Osteoblast (primary cell): ENCODE measurements at regions not wholly inside any gene's neighbourhood (a gene's known extent, or its start where the extent isn't known, plus 50 kb on each side); places are given as distances from the start of the nearest gene placed in this dataset.

Source experiments
- DNase-seq: peaks from one replicate; pipeline ENCODE4 v3.0.0; 2011; ENCODE audit warnings: low spot score, mixed read lengths; ENCODE audit not compliant: insufficient read length; ENCODE audit errors: missing footprints
- H2AFZ ChIP-seq: 2 replicates; pipeline ENCODE4 v1.6.0; 2011; ENCODE audit warnings: mild to moderate bottlenecking, low read length
- H3K27ac ChIP-seq: 2 replicates; pipeline ENCODE4 v1.5.1; 2011; ENCODE audit warnings: mild to moderate bottlenecking, low read depth, low read length, moderate library complexity
- H3K27me3 ChIP-seq: 2 replicates; pipeline ENCODE4 v1.6.0; 2012; ENCODE audit warnings: mild to moderate bottlenecking, control low read depth, inconsistent platforms, low read length, moderate library complexity; ENCODE audit not compliant: insufficient read depth
- H3K36me3 ChIP-seq: 2 replicates; pipeline ENCODE4 v1.5.1; 2011; ENCODE audit warnings: mild to moderate bottlenecking, low read length, control low read depth, moderate library complexity; ENCODE audit not compliant: insufficient read depth
- H3K4me1 ChIP-seq: 2 replicates; pipeline ENCODE4 v1.5.1; 2011; ENCODE audit warnings: mild to moderate bottlenecking, low read length, control low read depth, moderate library complexity; ENCODE audit not compliant: insufficient read depth
- H3K4me2 ChIP-seq: 2 replicates; pipeline ENCODE4 v1.6.0; 2011; ENCODE audit warnings: mild to moderate bottlenecking, low read length; ENCODE audit not compliant: insufficient read depth
- H3K4me3 ChIP-seq: fragments of 200-600 bp; sonication (generic); 3 replicates; pipeline ENCODE4 v1.5.1; 2012; ENCODE audit warnings: mild to moderate bottlenecking, low read length, inconsistent platforms; ENCODE audit not compliant: insufficient read depth
- H3K79me2 ChIP-seq: 2 replicates; pipeline ENCODE4 v1.6.0; 2012; ENCODE audit warnings: mild to moderate bottlenecking, low read length, control low read depth, inconsistent platforms; ENCODE audit not compliant: insufficient read depth
- H3K9me3 ChIP-seq: 2 replicates; pipeline ENCODE4 v1.5.1; 2011; ENCODE audit warnings: low read depth, low read length, control low read depth
- H4K20me1 ChIP-seq: 2 replicates; pipeline ENCODE4 v1.6.0; 2012; ENCODE audit warnings: mild to moderate bottlenecking, low read length, control low read depth; ENCODE audit not compliant: insufficient read depth
- CTCF ChIP-seq: IDR thresholded peaks from 2 replicates; pipeline ENCODE4 v1.5.1; 2011; ENCODE audit warnings: mild to moderate bottlenecking, low read depth, low read length, moderate library complexity; ENCODE audit errors: extremely low read depth

- Histone ChIP-seq H3K36me3 (no peaks in the 10 kb centered on the region), H3K79me2 (no peaks in the 10 kb centered on the region), H4K20me1 (no peaks in the 10 kb centered on the region), H3K4me3 (no peak overlapping the region), H3K9me3 (no peaks in the 10 kb centered on the region), H3K27ac (no peak overlapping the region), H3K4me2 (no peak overlapping the region), H2AFZ (no peak overlapping the region), H3K27me3 (no peaks in the 10 kb centered on the region), H3K4me1 (no peaks in the 10 kb centered on the region)
- DNase-seq = no peak
- TF ChIP-seq CTCF = no peak
Observed at GRCh38 chr6:100194535-100194934, 200.5 kb upstream of the MCHR2 start.

- Histone ChIP-seq H4K20me1 (no peaks in the 10 kb centered on the region), H3K4me3 (no peak overlapping the region), H2AFZ (no peak overlapping the region), H3K36me3 (no peaks in the 10 kb centered on the region), H3K27ac (no peak overlapping the region), H3K4me1 (no peaks in the 10 kb centered on the region), H3K27me3 (no peaks in the 10 kb centered on the region), H3K9me3 (no peaks in the 10 kb centered on the region), H3K4me2 (no peak overlapping the region), H3K79me2 (no peaks in the 10 kb centered on the region)
- no peak for DNase-seq
- no peak for TF ChIP-seq CTCF
Observed at GRCh38 chr6:100188754-100189153, 194.7 kb upstream of the MCHR2 start.

- H3K79me2 ChIP-seq = no peaks in the 10 kb centered on the region
- DNase-seq = no peak
- no peaks in the 10 kb centered on the region for H4K20me1 ChIP-seq
Observed at GRCh38 chr6:100186552-100186951, 192.5 kb upstream of the MCHR2 start.

GRCh38 chr6:100185615-100186014 lies 191.6 kb upstream of the MCHR2 start:
- no peaks in the 10 kb centered on the region for H3K36me3 ChIP-seq
- DNase-seq = no peak
- H3K27me3 ChIP-seq = no peaks in the 10 kb centered on the region
- H3K9me3 ChIP-seq = no peaks in the 10 kb centered on the region
- H3K4me3 ChIP-seq = no peak overlapping the region
- no peaks in the 10 kb centered on the region for H4K20me1 ChIP-seq
- TF ChIP-seq CTCF = no peak
- no peak overlapping the region for H3K27ac ChIP-seq
- H2AFZ ChIP-seq = no peak overlapping the region
- no peaks in the 10 kb centered on the region for H3K4me1 ChIP-seq
- no peak overlapping the region for H3K4me2 ChIP-seq
- no peaks in the 10 kb centered on the region for H3K79me2 ChIP-seq

More at GRCh38 chr6:100186552-100186951, 192.5 kb upstream of the MCHR2 start:
- no peak overlapping the region for H3K27ac ChIP-seq
- H3K36me3 ChIP-seq = no peaks in the 10 kb centered on the region
- H3K4me1 ChIP-seq = no peaks in the 10 kb centered on the region
- TF ChIP-seq CTCF = no peak
- no peak overlapping the region for H3K4me2 ChIP-seq
- H2AFZ ChIP-seq = peak overlapping the region; percentile 2
- no peaks in the 10 kb centered on the region for H3K27me3 ChIP-seq
- H3K9me3 ChIP-seq = no peaks in the 10 kb centered on the region
- no peak overlapping the region for H3K4me3 ChIP-seq
